ENCODE measurements at regions not wholly inside any gene's neighbourhood (a gene's known extent, or its start where the extent isn't known, plus 50 kb on each side); places are given as distances from the start of the nearest gene placed in this dataset.

DNA sequence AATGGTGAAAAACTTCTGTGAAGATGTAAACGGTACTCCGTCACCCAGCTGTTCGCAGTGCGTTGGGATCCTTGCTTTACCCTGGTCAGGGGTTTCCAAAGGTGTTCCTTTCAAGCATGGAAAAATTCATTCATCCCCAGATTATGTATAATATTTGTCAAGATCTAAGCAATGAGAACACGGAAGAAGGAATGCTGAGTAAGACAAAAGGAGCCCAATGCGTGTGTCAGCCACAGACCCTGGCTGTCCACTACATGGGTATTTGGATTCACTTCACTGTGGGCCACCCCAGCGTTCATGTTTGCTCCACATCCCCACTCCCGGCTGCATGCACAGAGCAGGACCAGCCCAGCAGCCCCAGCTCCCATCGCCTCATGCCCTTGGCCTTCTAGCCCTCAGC is 241.3 kb upstream of the CELF2 start:
- TF ChIP-seq, protein P1, sequence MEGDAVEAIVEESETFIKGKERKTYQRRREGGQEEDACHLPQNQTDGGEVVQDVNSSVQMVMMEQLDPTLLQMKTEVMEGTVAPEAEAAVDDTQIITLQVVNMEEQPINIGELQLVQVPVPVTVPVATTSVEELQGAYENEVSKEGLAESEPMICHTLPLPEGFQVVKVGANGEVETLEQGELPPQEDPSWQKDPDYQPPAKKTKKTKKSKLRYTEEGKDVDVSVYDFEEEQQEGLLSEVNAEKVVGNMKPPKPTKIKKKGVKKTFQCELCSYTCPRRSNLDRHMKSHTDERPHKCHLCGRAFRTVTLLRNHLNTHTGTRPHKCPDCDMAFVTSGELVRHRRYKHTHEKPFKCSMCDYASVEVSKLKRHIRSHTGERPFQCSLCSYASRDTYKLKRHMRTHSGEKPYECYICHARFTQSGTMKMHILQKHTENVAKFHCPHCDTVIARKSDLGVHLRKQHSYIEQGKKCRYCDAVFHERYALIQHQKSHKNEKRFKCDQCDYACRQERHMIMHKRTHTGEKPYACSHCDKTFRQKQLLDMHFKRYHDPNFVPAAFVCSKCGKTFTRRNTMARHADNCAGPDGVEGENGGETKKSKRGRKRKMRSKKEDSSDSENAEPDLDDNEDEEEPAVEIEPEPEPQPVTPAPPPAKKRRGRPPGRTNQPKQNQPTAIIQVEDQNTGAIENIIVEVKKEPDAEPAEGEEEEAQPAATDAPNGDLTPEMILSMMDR (IDR thresholded peaks at IDR 0.05; ENCODE audit: unreplicated experiment) = no peak
- Mint-ChIP-seq H3K4me1 (ENCODE audit: low read depth) (no peaks in the 10 kb centered on the region), H3K9me3 (ENCODE audit: low read depth) (no peaks in the 10 kb centered on the region), H3K27me3 (peaks cover 40% of the 10 kb centered on the region), H3K27ac (no peak overlapping the region), H3K4me3 (ENCODE audit: low read depth) (no peak overlapping the region), H3K36me3 (ENCODE audit: insufficient read depth) (no peaks in the 10 kb centered on the region)
- no peak for DNase-seq (ENCODE audit: low spot score, unreplicated experiment)

DNA sequence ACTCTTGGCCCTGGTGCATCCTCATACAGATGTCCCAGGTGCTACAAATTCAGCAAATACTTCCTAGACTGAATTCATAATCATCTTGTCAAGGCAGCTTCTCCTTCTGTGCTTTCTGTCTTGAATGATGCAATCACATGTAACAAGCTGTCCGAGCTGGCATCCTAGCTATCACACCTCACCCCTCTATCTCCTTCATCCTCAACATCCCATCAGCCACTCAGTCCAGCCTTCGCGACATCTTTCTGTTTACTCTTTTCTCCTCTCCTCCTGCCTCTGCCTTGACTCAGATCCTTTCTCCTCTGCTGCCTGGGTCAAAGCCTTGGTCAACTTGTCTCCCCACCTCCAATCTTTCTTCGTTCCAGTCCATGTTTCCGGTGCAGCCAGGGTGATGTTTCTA is 240.4 kb upstream of the CELF2 start:
- DNase-seq (ENCODE audit: low spot score, unreplicated experiment) = no peak
- no peak overlapping the region for H3K27ac Mint-ChIP-seq
- H3K9me3 Mint-ChIP-seq (ENCODE audit: low read depth) = no peaks in the 10 kb centered on the region
- no peaks in the 10 kb centered on the region for H3K36me3 Mint-ChIP-seq (ENCODE audit: insufficient read depth)
- no peak overlapping the region for H3K4me3 Mint-ChIP-seq (ENCODE audit: low read depth)
- H3K4me1 Mint-ChIP-seq (ENCODE audit: low read depth) = no peaks in the 10 kb centered on the region
- TF ChIP-seq, protein P1 (IDR thresholded peaks at IDR 0.05; ENCODE audit: unreplicated experiment) = no peak
- peaks cover 36% of the 10 kb centered on the region for H3K27me3 Mint-ChIP-seq

DNA sequence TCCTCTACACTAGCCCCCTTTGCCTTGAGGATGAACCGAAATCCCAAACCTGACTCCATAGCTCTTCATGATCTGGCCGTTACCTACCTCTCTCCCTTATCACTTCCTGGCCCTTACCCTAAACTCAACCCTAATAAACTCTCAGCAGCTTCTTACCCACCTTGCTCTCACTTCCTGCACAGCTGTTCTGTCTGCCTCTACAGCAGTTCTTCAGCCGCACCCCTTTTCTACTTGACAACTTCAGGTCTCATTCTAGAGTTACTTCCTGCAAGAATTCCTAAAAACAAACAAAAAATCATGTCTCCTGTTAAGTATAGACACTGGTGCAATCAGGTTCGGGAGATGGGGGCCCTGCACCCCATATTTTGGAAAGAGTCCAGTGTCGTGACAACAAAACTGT is 239.9 kb upstream of the CELF2 start:
- DNase-seq (ENCODE audit: low spot score, unreplicated experiment) = no peak
- Mint-ChIP-seq H3K27me3 (peaks cover 36% of the 10 kb centered on the region), H3K9me3 (ENCODE audit: low read depth) (no peaks in the 10 kb centered on the region), H3K4me3 (ENCODE audit: low read depth) (no peak overlapping the region), H3K4me1 (ENCODE audit: low read depth) (no peaks in the 10 kb centered on the region), H3K36me3 (ENCODE audit: insufficient read depth) (no peaks in the 10 kb centered on the region), H3K27ac (no peak overlapping the region)
- TF ChIP-seq, protein P1 (IDR thresholded peaks at IDR 0.05; ENCODE audit: unreplicated experiment) = no peak

DNA sequence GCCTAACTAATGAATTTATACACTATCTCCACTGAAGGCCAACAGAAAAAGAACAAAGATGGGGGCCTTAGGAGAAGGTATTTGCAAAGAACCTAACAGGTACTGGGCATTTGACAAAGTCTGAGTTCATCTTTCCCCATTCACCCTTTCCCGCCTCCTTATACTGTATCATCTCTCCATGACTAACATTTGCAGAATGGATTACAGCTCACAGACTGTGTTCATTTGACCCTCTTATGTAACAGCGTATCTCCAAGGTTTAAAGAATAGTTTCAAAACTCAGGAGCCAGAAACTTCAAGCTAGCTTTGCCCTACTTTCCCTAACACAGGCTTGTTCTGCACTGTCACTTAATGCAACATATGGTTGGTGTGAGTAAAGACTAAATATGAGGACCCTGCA is 238.7 kb upstream of the CELF2 start:
- TF ChIP-seq, protein P1 (IDR thresholded peaks at IDR 0.05; ENCODE audit: unreplicated experiment) = no peak
- H3K9me3 Mint-ChIP-seq (ENCODE audit: low read depth) = no peaks in the 10 kb centered on the region
- no peak overlapping the region for H3K4me3 Mint-ChIP-seq (ENCODE audit: low read depth)

DNA sequence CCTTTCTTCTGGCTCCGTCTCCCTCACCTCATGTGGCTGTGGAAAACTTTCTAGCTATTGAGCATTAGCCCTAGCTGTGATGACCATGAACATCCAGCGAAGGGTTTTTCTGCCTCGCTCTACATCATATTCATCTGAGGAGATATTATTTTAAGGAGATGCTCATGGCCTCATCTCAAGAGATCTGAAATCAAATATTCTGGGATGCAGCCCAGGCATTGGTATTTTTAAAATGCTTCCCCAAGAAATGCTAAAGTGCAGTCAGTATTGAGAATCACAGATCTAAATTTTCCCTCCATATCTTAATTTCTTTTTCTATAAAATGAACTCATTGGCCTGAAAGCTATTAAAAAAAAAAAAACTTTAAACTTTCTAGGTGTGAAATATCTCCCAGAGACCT is 238.2 kb upstream of the CELF2 start:
- peaks cover 35% of the 10 kb centered on the region for H3K27me3 Mint-ChIP-seq
- H3K4me3 Mint-ChIP-seq (ENCODE audit: low read depth) = no peak overlapping the region
- TF ChIP-seq, protein P1 (IDR thresholded peaks at IDR 0.05; ENCODE audit: unreplicated experiment) = no peak
- H3K27ac Mint-ChIP-seq = no peak overlapping the region
- DNase-seq (ENCODE audit: low spot score, unreplicated experiment) = no peak
- no peaks in the 10 kb centered on the region for H3K36me3 Mint-ChIP-seq (ENCODE audit: insufficient read depth)
- peaks cover 3% of the 10 kb centered on the region for H3K9me3 Mint-ChIP-seq (ENCODE audit: low read depth)
- H3K4me1 Mint-ChIP-seq (ENCODE audit: low read depth) = no peaks in the 10 kb centered on the region

More for the DNA sequence above, 238.7 kb upstream of the CELF2 start:
- Mint-ChIP-seq H3K27ac (no peak overlapping the region), H3K4me1 (ENCODE audit: low read depth) (no peaks in the 10 kb centered on the region), H3K36me3 (ENCODE audit: insufficient read depth) (no peaks in the 10 kb centered on the region), H3K27me3 (peaks cover 35% of the 10 kb centered on the region)
- DNase-seq (ENCODE audit: low spot score, unreplicated experiment) = no peak

Data from progenitor cell of endocrine pancreas (in vitro differentiated cells).